ENCODE measurements at regions not wholly inside any gene's neighbourhood (a gene's known extent, or its start where the extent isn't known, plus 50 kb on each side); places are given as distances from the start of the nearest gene placed in this dataset.

GRCh38 chr11:15591112-15591537 is 476.4 kb downstream of the INSC start:
- Histone ChIP-seq H3K36me3 (replicated peaks; ENCODE audit: low read depth, low read length) (no peaks in the 10 kb centered on the region), H3K27me3 (ENCODE audit: low read depth, low read length) (no peaks in the 10 kb centered on the region), H3K4me2 (ENCODE audit: low read length) (no peak overlapping the region), H4K20me1 (ENCODE audit: insufficient read depth, low read length) (no peaks in the 10 kb centered on the region), H3K9me3 (ENCODE audit: insufficient read depth, low read length) (no peaks in the 10 kb centered on the region), H3K9ac (ENCODE audit: low read length) (no peak overlapping the region), H3K4me3 (ENCODE audit: low read length) (no peak overlapping the region), H2AFZ (ENCODE audit: low read depth, low read length) (no peak overlapping the region), H3K79me2 (ENCODE audit: low read length) (no peaks in the 10 kb centered on the region), H3K27ac (ENCODE audit: low read length) (no peak overlapping the region), H3K4me1 (ENCODE audit: low read length) (no peaks in the 10 kb centered on the region)
- TF ChIP-seq CTCF (IDR thresholded peaks at IDR 0.05; ENCODE audit: low read depth, low read length), result no peak
- TF ChIP-seq EZH2phosphoT487 (IDR thresholded peaks at IDR 0.05; ENCODE audit: low read depth), result no peak

GRCh38 chr11:15594607-15595006 is 479.9 kb downstream of the INSC start:
- Histone ChIP-seq H3K4me2 (ENCODE audit: low read length) (no peak overlapping the region), H4K20me1 (ENCODE audit: insufficient read depth, low read length) (no peaks in the 10 kb centered on the region), H2AFZ (ENCODE audit: low read depth, low read length) (no peak overlapping the region), H3K27ac (ENCODE audit: low read length) (no peak overlapping the region), H3K9ac (ENCODE audit: low read length) (no peak overlapping the region), H3K36me3 (replicated peaks; ENCODE audit: low read depth, low read length) (no peaks in the 10 kb centered on the region), H3K27me3 (ENCODE audit: low read depth, low read length) (no peaks in the 10 kb centered on the region), H3K4me1 (ENCODE audit: low read length) (no peaks in the 10 kb centered on the region), H3K79me2 (ENCODE audit: low read length) (no peaks in the 10 kb centered on the region), H3K4me3 (ENCODE audit: low read length) (no peak overlapping the region), H3K9me3 (ENCODE audit: insufficient read depth, low read length) (no peaks in the 10 kb centered on the region)
- no peak for TF ChIP-seq EZH2phosphoT487 (IDR thresholded peaks at IDR 0.05; ENCODE audit: low read depth)
- TF ChIP-seq CTCF (IDR thresholded peaks at IDR 0.05; ENCODE audit: low read depth, low read length), result no peak

GRCh38 chr11:15599376-15599775 is 484.7 kb downstream of the INSC start:
- Histone ChIP-seq H3K79me2 (ENCODE audit: low read length) (no peaks in the 10 kb centered on the region), H3K9me3 (ENCODE audit: insufficient read depth, low read length) (no peaks in the 10 kb centered on the region), H4K20me1 (ENCODE audit: insufficient read depth, low read length) (no peaks in the 10 kb centered on the region), H3K27me3 (ENCODE audit: low read depth, low read length) (no peaks in the 10 kb centered on the region), H3K9ac (ENCODE audit: low read length) (no peak overlapping the region), H2AFZ (ENCODE audit: low read depth, low read length) (no peak overlapping the region), H3K4me2 (ENCODE audit: low read length) (no peak overlapping the region), H3K4me3 (ENCODE audit: low read length) (no peak overlapping the region), H3K4me1 (ENCODE audit: low read length) (no peaks in the 10 kb centered on the region), H3K36me3 (replicated peaks; ENCODE audit: low read depth, low read length) (no peaks in the 10 kb centered on the region), H3K27ac (ENCODE audit: low read length) (no peak overlapping the region)
- no peak for TF ChIP-seq EZH2phosphoT487 (IDR thresholded peaks at IDR 0.05; ENCODE audit: low read depth)
- no peak for TF ChIP-seq CTCF (IDR thresholded peaks at IDR 0.05; ENCODE audit: low read depth, low read length)

DNA sequence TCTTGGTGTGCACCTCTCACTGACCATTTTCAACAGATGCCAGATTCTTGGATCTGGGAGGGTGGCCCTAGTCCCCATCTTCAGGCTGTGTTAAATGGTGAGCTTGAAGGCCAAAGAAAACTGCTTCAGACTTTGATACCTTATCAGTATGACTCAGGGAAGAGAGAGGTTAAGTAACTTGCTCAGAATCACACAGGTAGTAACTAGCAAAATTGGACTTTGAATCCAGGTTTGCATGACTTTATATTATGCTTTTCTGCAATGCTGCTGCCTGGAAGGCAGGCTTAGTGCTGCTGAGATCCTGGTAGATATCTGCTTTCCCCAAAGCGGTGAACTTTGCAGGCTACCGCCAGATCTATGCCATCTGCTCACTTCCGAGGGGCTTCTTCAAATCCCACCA is 487.3 kb downstream of the INSC start:
- no peaks in the 10 kb centered on the region for H3K27me3 ChIP-seq (ENCODE audit: low read depth, low read length)

More for the DNA sequence above, 487.3 kb downstream of the INSC start:
- Histone ChIP-seq H3K36me3 (replicated peaks; ENCODE audit: low read depth, low read length) (no peaks in the 10 kb centered on the region), H4K20me1 (ENCODE audit: insufficient read depth, low read length) (no peaks in the 10 kb centered on the region), H3K9me3 (ENCODE audit: insufficient read depth, low read length) (no peaks in the 10 kb centered on the region), H3K79me2 (ENCODE audit: low read length) (no peaks in the 10 kb centered on the region), H3K4me1 (ENCODE audit: low read length) (no peaks in the 10 kb centered on the region), H3K9ac (ENCODE audit: low read length) (no peak overlapping the region), H2AFZ (ENCODE audit: low read depth, low read length) (no peak overlapping the region), H3K27ac (ENCODE audit: low read length) (no peak overlapping the region), H3K4me3 (ENCODE audit: low read length) (no peak overlapping the region), H3K4me2 (ENCODE audit: low read length) (no peak overlapping the region)
- TF ChIP-seq CTCF (IDR thresholded peaks at IDR 0.05; ENCODE audit: low read depth, low read length) (no peak), EZH2phosphoT487 (IDR thresholded peaks at IDR 0.05; ENCODE audit: low read depth) (no peak)
